HEK293T (cell line): ENCODE measurements at regions not wholly inside any gene's neighbourhood (a gene's known extent, or its start where the extent isn't known, plus 50 kb on each side); places are given as distances from the start of the nearest gene placed in this dataset.

Source experiments
- ARNT ChIP-seq: fragments of 450-650 bp; IDR thresholded peaks from 2 replicates; pipeline ENCODE4 v1.6.1; 2017; ENCODE audit warnings: mild to moderate bottlenecking
- BHLHE40 ChIP-seq: fragments of 450-650 bp; IDR thresholded peaks from 2 replicates; pipeline ENCODE4 v1.6.1; 2016; ENCODE audit warnings: mild to moderate bottlenecking, moderate library complexity, borderline replicate concordance
- CTBP1 ChIP-seq: fragments of 450-650 bp; IDR thresholded peaks from 2 replicates; pipeline ENCODE4 v1.6.1; 2016; ENCODE audit warnings: borderline replicate concordance
- FOXA1 ChIP-seq: fragments of 450-650 bp; IDR thresholded peaks from 2 replicates; pipeline ENCODE4 v1.6.1; 2016; ENCODE audit warnings: mild to moderate bottlenecking
- FOXK2 ChIP-seq: fragments of 450-650 bp; IDR thresholded peaks from 2 replicates; pipeline ENCODE4 v1.6.1; 2016; ENCODE audit warnings: mild to moderate bottlenecking
- FOXM1 ChIP-seq: fragments of 450-650 bp; IDR thresholded peaks from 2 replicates; pipeline ENCODE4 v1.6.1; 2017; ENCODE audit warnings: mild to moderate bottlenecking, borderline replicate concordance
- HDGF ChIP-seq: fragments of 450-650 bp; IDR thresholded peaks from 2 replicates; pipeline ENCODE4 v1.6.1; 2017; ENCODE audit warnings: antibody characterized with exemption, borderline replicate concordance
- NFRKB ChIP-seq: fragments of 450-650 bp; IDR thresholded peaks from 2 replicates; pipeline ENCODE4 v1.6.1; 2016; ENCODE audit warnings: mild to moderate bottlenecking, moderate library complexity
- SP1 ChIP-seq: fragments of 450-650 bp; IDR thresholded peaks from 2 replicates; pipeline ENCODE4 v1.6.1; 2017
- TARDBP ChIP-seq: fragments of 450-650 bp; IDR thresholded peaks from 2 replicates; pipeline ENCODE4 v1.6.1; 2016
- ZNF384 ChIP-seq: fragments of 450-650 bp; IDR thresholded peaks from 2 replicates; pipeline ENCODE4 v1.6.1; 2016

DNA sequence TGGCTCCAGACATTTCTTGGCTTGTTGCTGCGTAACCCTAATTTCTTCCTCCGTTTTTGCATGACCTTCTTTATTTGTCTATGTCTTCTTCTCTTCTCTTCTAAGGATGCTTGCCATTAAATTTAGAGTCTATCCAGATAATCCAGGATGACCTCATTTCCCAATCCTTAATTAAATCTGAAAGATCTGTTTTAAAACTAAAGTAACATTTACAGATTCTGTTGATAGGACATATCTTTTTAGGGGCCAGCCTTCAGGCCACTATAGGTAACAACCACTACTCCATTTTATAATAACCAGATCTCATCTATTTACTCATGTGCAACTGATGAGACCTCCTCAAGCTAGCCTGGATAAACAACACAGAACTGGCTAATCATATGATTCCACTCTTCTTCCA is 490.5 kb upstream of the SLC10A2 start:
- TF ChIP-seq HDGF (no peak), CTBP1 (no peak), NFRKB (no peak), ARNT (no peak), BHLHE40 (no peak), FOXK2 (no peak), TARDBP (no peak), SP1 (no peak), ZNF384 (no peak), FOXM1 (no peak), FOXA1 (no peak)
